B cell (primary cell): ENCODE measurements at regions not wholly inside any gene's neighbourhood (a gene's known extent, or its start where the extent isn't known, plus 50 kb on each side); places are given as distances from the start of the nearest gene placed in this dataset.

ENCODE experiments used
- ATAC-seq: fragments of 200-7000 bp; cut with Tn5 transposase; one replicate; pipeline ENCODE4 v1.10.0; 2021; ENCODE audit warnings: low read depth, mild to moderate bottlenecking, moderate number of reproducible peaks, moderate library complexity
- CTCF ChIA-PET: fragments of 350-600 bp; sonication (Branson Sonifier 250); formaldehyde crosslinking; loops from one replicate; lab custom pipeline; 2021; ENCODE audit warnings: antibody characterized with exemption, inconsistent platforms; lab: Charles Lee
- POLR2A ChIA-PET: fragments of 350-600 bp; sonication (Branson Sonifier 250); formaldehyde crosslinking; loops from one replicate; lab custom pipeline; 2021; ENCODE audit warnings: antibody characterized with exemption; lab: Charles Lee
- DNase-seq: peaks from one replicate; pipeline ENCODE4 v3.0.0; 2013
- H2AFZ ChIP-seq: 2 replicates; pipeline ENCODE4 v1.6.1; 2012; ENCODE audit warnings: mild to moderate bottlenecking, low read depth, low read length; ENCODE audit not compliant: insufficient read depth, poor library complexity, severe bottlenecking
- H3K27ac ChIP-seq, 2 donors: 1 replicate in 1 of 2; 2 replicates in 1 of 2; pipeline ENCODE4 v1.5.1; 2012 to 2013; ENCODE audit warnings: low read length in 2 of 2, mild to moderate bottlenecking in 2 of 2, moderate library complexity in 1 of 2
- H3K27me3 ChIP-seq, 4 experiments: fragments of 200-600 bp in 1 of 4; sonication (generic) in 1 of 4; replicated peaks in 1 of 4; 1 replicate in 2 of 4; 2 replicates in 2 of 4; pipeline versions ENCODE4 v1.6.1 to v1.7.0; 2013 to 2016; ENCODE audit warnings: low read length in 3 of 4, mild to moderate bottlenecking in 2 of 4, mixed read lengths in 1 of 4, moderate library complexity in 1 of 4; ENCODE audit not compliant: insufficient read depth in 4 of 4, control insufficient read depth in 3 of 4; ENCODE audit errors: control extremely low read depth in 1 of 4
- H3K36me3 ChIP-seq, 2 experiments: replicated peaks in 1 of 2; 1 replicate in 1 of 2; 2 replicates in 1 of 2; pipeline versions ENCODE4 v1.6.1 to v1.7.1; 2013; ENCODE audit warnings: low read length in 1 of 2; ENCODE audit not compliant: insufficient read depth in 2 of 2, control insufficient read depth in 1 of 2; ENCODE audit errors: control extremely low read depth in 1 of 2, extremely low read depth in 1 of 2
- H3K4me1 ChIP-seq, 2 donors: fragments of 200-600 bp in 1 of 2; sonication (generic) in 1 of 2; 1 replicate in 1 of 2; 2 replicates in 1 of 2; pipeline versions ENCODE4 v1.5.1 to v1.6.1; 2013 to 2017; ENCODE audit warnings: low read length in 2 of 2; ENCODE audit not compliant: control insufficient read depth in 2 of 2, insufficient read depth in 2 of 2
- H3K4me2 ChIP-seq: replicated peaks from 2 replicates; pipeline ENCODE3; 2012; ENCODE audit warnings: mild to moderate bottlenecking, low read depth, low read length; ENCODE audit not compliant: poor library complexity, severe bottlenecking
- H3K4me3 ChIP-seq, 5 experiments: fragments of 200-600 bp in 1 of 5; sonication (generic) in 1 of 5; 1 replicate in 3 of 5; 2 replicates in 2 of 5; pipeline versions ENCODE4 v1.5.1 to v1.7.0; 2011 to 2016; ENCODE audit warnings: low read length in 4 of 5, mild to moderate bottlenecking in 4 of 5, low read depth in 2 of 5, control low read depth in 1 of 5, moderate library complexity in 1 of 5; ENCODE audit not compliant: insufficient read depth in 1 of 5; ENCODE audit errors: control extremely low read depth in 1 of 5, extremely low read depth in 1 of 5
- H3K79me2 ChIP-seq: fragments of 200-600 bp; sonication (generic); one replicate; pipeline ENCODE4 v1.6.0; 2016; ENCODE audit warnings: low read length; ENCODE audit not compliant: control insufficient read depth, insufficient read depth
- H3K9ac ChIP-seq: fragments of 200-600 bp; sonication (generic); 2 replicates; pipeline ENCODE4 v1.6.1; 2017; ENCODE audit warnings: mild to moderate bottlenecking, low read length, moderate library complexity
- H3K9me3 ChIP-seq, 3 donors: one replicate each; pipeline versions ENCODE4 v1.6.1 to v1.7.1; 2013; ENCODE audit warnings: low read length in 2 of 3; ENCODE audit not compliant: control insufficient read depth in 2 of 3, insufficient read depth in 1 of 3; ENCODE audit errors: control extremely low read depth in 1 of 3
- H4K20me1 ChIP-seq: 2 replicates; pipeline ENCODE4 v1.6.0; 2012; ENCODE audit warnings: mild to moderate bottlenecking, low read length; ENCODE audit not compliant: insufficient read depth, control insufficient read depth, poor library complexity, severe bottlenecking
- H3K27ac Mint-ChIP-seq: one replicate; pipeline ENCODE4 v1.8.0; 2021; ENCODE audit warnings: mixed read lengths
- H3K27me3 Mint-ChIP-seq: one replicate; pipeline ENCODE4 v1.8.0; 2021; ENCODE audit warnings: mixed read lengths
- H3K4me1 Mint-ChIP-seq: one replicate; pipeline ENCODE4 v1.8.0; 2021; ENCODE audit warnings: mixed read lengths
- H3K4me3 Mint-ChIP-seq: one replicate; pipeline ENCODE4 v1.8.0; 2021; ENCODE audit warnings: mixed read lengths
- H3K9me3 Mint-ChIP-seq: one replicate; pipeline ENCODE4 v1.8.0; 2022; ENCODE audit warnings: mixed read lengths; ENCODE audit not compliant: insufficient read depth
- CTCF ChIP-seq: fragments of 200-600 bp; IDR thresholded peaks from one replicate; pipeline ENCODE4 v1.8.0; 2022; ENCODE audit warnings: antibody characterized with exemption, mild to moderate bottlenecking
- EZH2 ChIP-seq: IDR thresholded peaks from 2 replicates; pipeline ENCODE4 v1.6.1; 2012; ENCODE audit warnings: borderline replicate concordance, low read depth, mild to moderate bottlenecking, moderate library complexity, low read length; ENCODE audit not compliant: insufficient read depth, poor library complexity, severe bottlenecking
- WGBS: methylation state at CpG from one replicate; pipeline ENCODE4 v1.1.5; 2013; ENCODE audit warnings: missing lambda C conversion rate; ENCODE audit not compliant: insufficient coverage; 5-methylcytosine and 5-hydroxymethylcytosine counted together
- intact Hi-C: fragments of 100-400 bp; cut with micrococcal nuclease; formaldehyde crosslinking; loops from one replicate; pipeline ENCODE4 v1.10.0; 2022

DNA sequence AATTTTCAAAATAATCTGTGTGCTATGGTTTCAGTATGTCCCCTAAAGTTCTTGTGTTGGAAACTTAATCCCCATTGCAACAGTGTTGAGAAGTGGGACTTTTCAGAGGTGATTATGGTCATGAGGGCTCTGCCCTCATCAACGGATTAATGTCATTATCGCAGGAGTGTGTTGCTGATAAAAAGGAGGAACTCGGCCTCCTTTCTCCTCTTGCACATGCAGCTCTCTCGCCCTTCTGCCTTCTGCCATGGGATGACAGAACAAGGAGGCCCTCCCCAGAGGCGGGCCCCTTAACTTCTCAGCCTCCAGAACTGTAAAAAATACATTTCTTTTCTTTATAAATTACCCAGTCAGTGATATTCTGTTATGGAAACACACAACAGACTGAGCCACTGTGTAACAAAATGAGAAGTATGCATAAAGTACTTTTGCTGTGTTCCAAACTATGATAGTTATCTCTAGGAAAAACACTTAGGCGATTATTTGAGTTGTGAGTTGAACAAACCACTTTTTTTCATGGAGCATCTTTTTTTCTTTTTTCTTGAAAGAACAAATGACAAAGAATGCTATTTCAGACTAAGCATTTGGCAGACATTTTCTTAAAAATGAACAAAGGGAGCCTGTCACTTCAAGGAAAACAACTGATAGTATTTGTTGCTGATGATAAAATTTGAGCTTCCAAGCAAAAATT, 134.8 kb upstream of the FUT8 start:
- ATAC-seq, result no peak
- WGBS, result no CpG with 5 or more reads among the region's 6 CpGs
- no peak overlapping the region for H3K4me3 Mint-ChIP-seq
- Histone ChIP-seq H3K4me3 (no peak overlapping the region), H3K4me1 (peaks cover 11 to 12% of the 10 kb centered on the region in 2 donors), H3K9ac (no peak overlapping the region), H2AFZ (no peak overlapping the region), H3K27me3 (no peaks in the 10 kb centered on the region), H3K4me2 (no peak overlapping the region), H3K9me3 (peaks cover 0 to 6% (median 0%) of the 10 kb centered on the region in 3 donors), H3K36me3 (peaks cover 0 to 3% of the 10 kb centered on the region in 2 experiments), H3K79me2 (peaks cover 26% of the 10 kb centered on the region), H3K27ac (no peak overlapping the region), H4K20me1 (no peaks in the 10 kb centered on the region)
- POLR2A ChIA-PET, result no interaction called here
- H3K27me3 Mint-ChIP-seq, result no peaks in the 10 kb centered on the region
- no peak for TF ChIP-seq EZH2
- TF ChIP-seq CTCF, result no peak
- no peak overlapping the region for H3K27ac Mint-ChIP-seq
- intact Hi-C loops, result no loop called here
- no peak for DNase-seq
- peaks cover 21% of the 10 kb centered on the region for H3K4me1 Mint-ChIP-seq
- no peaks in the 10 kb centered on the region for H3K9me3 Mint-ChIP-seq
- CTCF ChIA-PET, result interaction anchor here (1.2 kb wide), 1 partner anchor 134 kb away, joined by 3 read pairs; no protein-coding TSS in a partner anchor

DNA sequence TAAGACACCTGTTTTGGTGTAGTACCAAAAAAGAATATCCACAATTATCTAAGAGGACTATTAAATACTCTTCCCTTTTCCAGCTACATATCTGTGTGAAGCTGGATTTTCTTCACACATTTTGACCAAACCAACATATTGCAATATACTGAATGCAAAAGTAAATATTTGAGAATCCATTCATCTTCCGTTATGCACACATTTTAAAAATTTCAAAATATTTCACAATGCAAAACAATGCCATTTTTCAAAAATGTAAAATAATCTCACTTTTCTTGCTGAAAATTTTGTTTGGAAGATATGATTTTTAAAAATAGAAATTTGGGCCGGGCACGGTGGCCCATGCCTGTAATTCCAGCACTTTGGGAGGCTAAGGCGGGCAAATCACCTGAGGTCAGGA, 133.9 kb upstream of the FUT8 start:
- H3K27me3 ChIP-seq, result no peaks in the 10 kb centered on the region
- 100% methylated on average over 2 of the region's 4 CpGs for WGBS
- no peak overlapping the region for H3K27ac ChIP-seq
- H3K9me3 Mint-ChIP-seq, result no peaks in the 10 kb centered on the region
- no peak overlapping the region for H3K4me3 Mint-ChIP-seq
- ATAC-seq (no peak), DNase-seq (no peak)
- H3K27ac Mint-ChIP-seq, result no peak overlapping the region
- H2AFZ ChIP-seq, result no peak overlapping the region
- no peak overlapping the region for H3K4me2 ChIP-seq
- no peak for TF ChIP-seq CTCF
- H3K79me2 ChIP-seq, result peaks cover 32% of the 10 kb centered on the region
- intact Hi-C loops, result no loop called here
- H3K4me1 ChIP-seq, result peaks cover 20% of the 10 kb centered on the region in 2 donors
- H3K36me3 ChIP-seq, result peaks cover 0 to 3% of the 10 kb centered on the region in 2 experiments
- H3K4me1 Mint-ChIP-seq, result peaks cover 30% of the 10 kb centered on the region
- H3K27me3 Mint-ChIP-seq, result no peaks in the 10 kb centered on the region
- ChIA-PET POLR2A (no interaction called here), CTCF (interaction anchor here (1.2 kb wide), 1 partner anchor 133 kb away, joined by 3 read pairs; no protein-coding TSS in a partner anchor)
- no peak overlapping the region for H3K9ac ChIP-seq
- peaks cover 0 to 6% (median 0%) of the 10 kb centered on the region in 3 donors for H3K9me3 ChIP-seq
- no peak overlapping the region for H3K4me3 ChIP-seq
- no peaks in the 10 kb centered on the region for H4K20me1 ChIP-seq
